GM21723 (cell line): ENCODE measurements at regions not wholly inside any gene's neighbourhood (a gene's known extent, or its start where the extent isn't known, plus 50 kb on each side); places are given as distances from the start of the nearest gene placed in this dataset.
"Not testable (repeated sequence)": the region's sequence is repeated elsewhere in the genome, so short reads cannot be mapped to it uniquely, and the experiment has no call there.

Experiments
- ATAC-seq: cut with Tn5 transposase; IDR thresholded peaks from one replicate; pipeline ENCODE4 v1.9.1; 2021; ENCODE audit warnings: mild to moderate bottlenecking, moderate library complexity; ENCODE audit not compliant: unreplicated experiment

DNA sequence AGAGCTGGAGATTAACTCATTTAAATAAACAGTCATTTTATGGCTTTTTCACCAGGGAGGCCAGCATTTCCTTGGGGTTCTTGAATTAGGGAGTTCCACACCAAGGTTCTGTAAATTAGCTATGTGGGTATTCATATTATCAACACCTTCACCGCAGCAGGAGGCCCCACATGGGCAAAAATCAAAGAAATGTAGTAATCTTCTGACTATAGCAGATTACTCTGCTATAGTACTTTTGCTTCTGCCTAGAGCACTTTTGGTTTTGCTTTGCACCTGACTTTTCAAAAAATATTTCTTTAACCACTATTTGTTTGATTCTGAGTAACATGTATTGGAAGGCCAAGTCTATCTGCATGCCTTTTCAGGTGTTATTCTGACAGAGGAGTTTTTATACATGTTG lies 108.6 kb upstream of the POMZP3 start:
- not testable (repeated sequence) for ATAC-seq

DNA sequence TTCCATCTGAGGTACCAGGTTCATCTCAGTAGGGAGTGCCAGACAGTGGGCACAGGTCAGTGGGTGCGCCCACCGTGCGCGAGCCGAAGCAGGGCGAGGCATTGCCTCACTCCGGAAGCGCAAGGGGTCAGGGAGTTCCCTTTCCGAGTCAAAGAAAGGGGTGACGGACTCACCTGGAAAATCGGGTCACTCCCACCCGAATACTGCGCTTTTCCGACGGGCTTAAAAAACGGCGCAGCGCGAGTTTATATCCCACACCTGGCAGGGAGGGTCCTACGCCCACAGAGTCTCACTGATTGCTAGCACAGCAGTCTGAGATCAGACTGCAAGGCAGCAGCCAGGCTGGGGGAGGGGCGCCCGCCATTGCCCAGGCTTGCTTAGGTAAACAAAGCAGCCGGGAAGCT lies 101.5 kb upstream of the POMZP3 start:
- ATAC-seq: not testable (repeated sequence)

DNA sequence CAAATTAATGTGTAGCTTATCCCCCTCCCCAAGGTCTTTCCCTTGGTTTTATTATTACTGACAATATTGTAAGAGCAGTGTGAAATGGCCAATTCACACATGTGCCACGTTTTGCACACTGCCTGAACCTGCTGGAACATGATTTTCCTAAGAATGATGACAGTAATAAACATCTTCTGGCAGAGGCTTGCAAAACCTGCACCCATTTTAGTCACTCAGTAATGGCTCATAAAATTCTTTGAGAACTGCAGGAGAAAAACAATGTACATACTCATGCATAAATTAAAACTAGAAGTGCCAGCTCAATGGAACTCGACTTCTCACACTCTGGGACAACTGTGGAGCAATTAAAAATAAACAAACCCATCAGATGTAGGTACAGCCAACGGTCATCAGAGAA lies 96.8 kb upstream of the POMZP3 start:
- ATAC-seq: not testable (repeated sequence)

DNA sequence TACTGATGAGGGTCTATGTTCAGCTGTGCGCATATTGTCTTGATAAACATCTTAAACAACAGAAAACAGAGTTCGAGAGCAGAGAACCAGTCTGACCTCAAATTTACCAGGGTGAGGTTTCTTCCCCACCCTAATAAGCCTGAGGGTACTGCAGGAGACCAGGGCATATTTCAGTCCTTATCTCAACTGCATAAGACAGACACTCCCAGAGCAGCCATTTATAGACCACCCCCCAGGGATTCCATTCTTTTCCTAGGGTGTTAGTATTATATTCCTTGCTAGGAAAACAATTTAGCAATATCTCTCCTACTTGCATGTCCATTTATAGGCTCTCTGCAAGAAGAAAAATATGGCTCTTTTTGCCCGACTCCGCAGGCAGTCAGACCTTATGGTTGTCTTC lies 89.5 kb upstream of the POMZP3 start:
- ATAC-seq: not testable (repeated sequence)

DNA sequence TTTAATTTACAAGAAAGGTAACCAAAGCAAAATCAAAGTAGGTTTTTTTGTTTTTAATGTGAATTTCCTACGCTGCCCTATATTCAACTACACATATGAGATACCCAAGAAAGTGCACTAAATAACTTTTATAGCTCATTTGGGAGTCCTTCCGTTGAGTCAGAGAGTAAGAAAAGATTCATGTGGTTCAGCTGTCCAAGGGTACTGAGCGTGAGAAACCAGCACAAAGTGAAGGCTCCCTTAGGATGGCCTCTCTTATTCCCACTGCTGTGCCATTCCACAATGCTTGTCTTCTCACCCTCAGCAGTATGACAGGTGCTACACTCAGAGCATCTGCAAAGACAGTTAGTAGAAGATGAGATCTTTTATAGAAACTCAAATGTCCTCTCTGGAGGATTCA lies 85.8 kb upstream of the POMZP3 start:
- not testable (repeated sequence) for ATAC-seq

DNA sequence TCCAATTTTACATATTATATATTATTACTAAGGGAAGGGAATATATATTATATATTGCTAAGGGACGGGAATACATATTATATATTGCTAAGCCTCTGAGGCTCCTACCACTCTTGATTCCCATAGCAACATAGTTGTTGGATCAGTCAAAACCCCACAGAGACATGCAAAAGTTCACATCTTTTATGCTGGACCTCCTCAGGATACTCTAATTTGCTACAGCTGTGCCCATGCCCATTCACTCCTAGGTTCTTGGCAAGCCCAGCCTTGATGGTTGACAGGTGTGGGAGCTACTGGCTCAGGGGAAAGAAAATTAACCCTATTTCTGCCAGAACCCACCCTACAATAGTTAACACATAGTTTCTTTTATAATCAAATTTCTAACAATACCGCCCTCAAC lies 84.6 kb upstream of the POMZP3 start:
- ATAC-seq: not testable (repeated sequence)

DNA sequence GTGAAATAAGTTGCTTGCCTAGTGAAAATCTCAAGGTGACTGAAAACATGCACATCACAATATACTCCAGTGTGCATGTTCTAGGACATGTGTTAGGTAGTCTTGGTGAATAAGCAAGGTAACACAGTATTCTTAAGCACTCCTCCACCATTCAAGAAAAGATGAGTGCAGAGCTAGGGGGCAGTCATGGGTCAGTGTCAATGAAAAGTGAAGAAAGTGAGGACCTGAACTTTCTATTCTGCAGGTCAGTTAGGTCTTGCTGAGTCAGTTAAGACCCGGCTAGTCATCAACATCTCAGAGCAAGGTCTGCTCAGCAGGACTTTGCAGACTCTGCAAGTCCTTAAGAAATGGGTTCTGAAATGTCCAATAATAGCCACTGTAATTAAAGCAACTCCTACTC lies 82.6 kb upstream of the POMZP3 start:
- not testable (repeated sequence) for ATAC-seq

DNA sequence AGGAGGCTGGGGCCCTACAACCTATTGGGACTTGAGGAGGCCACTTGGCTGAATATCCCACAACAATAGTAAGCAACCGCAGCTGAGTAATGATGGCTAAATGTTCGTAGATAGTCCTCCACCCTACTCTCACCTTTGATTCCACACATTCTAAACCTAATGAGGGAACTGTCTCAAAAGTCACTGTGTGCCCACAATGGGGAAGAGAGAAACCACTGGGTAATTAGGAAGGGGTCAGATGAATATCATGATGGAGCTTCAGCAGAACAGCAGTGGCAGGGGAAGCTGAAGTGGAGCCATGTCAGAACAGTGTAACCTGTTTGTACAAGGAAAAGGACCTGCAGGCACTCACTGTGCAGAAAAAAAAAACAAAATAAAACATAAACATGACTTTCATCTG lies 81.4 kb upstream of the POMZP3 start:
- ATAC-seq: not testable (repeated sequence)

DNA sequence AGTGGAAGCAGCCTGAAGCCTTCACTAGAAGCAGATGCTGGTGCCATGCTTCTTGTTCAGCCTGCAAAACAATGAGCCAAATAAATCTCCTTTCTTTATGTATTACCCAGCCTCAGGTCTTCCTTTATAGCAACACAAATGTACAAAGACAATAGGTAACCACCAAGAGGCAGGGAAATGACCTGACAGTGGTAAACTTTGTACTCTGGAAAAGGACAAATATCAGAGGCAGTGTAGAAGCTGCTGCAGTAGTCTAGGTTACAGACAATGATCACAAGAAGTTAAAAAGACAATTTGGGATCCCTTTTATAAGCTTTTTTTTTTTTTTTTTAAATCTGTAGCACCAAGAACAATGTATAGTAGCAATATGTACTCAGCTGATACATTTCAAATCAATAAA lies 76.7 kb upstream of the POMZP3 start:
- not testable (repeated sequence) for ATAC-seq

DNA sequence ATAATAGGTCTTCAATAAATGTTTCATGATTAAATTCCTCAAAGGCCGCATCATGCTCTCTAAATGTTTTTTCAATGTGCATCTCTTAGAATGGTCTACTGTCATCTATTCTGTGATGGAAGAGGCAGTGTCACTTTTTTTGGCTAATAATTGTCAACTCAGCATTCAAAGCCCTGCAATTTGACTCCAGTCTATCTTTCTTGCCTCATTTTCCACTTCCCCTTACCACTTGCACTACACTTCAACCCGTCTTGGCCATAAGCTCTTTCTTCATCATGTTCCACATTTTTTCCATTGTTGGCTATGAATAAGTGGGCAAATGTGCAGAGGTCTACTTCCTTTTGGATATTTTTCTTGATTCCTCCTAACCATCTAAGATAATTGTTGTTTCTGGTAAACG lies 59.2 kb upstream of the POMZP3 start:
- ATAC-seq: not testable (repeated sequence)

DNA sequence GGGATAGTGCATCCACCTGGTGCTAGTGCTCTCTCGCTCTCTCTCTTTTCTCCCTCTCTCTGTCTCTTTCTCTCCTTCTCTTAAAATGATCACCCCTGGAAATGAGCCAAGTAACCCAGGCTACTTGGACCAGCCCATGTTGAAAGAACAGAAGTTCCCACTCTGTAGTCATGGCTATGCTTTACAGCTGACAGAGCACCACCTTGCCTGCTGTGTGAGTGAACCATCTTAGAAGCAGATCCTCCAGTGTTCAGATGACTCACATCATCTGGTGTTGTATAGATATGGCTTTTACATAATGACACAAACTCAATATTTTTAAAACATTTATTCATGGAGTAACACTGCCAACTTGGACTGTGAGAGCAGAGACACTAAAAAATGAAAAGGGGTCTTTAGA lies 57.7 kb upstream of the POMZP3 start:
- not testable (repeated sequence) for ATAC-seq

DNA sequence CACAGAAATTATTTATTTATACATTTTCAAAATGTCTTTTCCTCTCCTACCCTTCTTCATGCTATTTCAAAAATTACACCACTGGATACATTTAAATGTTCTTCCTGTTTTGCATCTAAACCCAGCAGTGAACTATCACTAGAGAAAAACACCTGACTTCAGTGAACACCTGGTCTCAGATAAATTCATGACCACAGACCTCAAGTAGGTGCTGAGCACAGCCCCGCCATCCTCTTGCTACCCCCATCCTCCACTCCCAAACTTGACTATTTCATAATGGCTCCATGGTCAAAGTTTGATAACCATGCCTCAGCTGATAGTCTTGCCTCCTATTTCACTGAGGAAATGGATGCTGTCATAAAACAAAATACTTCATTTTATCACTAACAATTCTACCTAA lies 56.6 kb upstream of the POMZP3 start:
- ATAC-seq: not testable (repeated sequence)

DNA sequence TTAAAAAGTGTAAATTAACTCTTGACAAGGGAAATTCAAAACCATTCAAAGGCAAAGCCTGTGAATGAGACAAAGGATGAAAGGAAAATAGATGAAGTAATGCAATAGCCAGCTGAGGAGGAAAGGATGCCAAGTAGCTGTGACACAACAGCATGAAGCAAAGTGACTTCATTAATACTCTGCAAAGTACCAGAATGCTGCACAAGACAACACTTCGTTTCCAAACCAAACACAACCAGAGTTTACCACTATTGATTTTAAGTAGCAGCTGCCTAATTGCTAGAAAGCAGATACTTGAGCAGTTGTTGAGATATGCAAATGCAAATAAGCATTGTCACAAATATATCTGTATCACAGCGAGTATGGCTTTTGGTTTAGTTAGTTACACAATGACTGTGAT lies 54.7 kb upstream of the POMZP3 start:
- not testable (repeated sequence) for ATAC-seq

DNA sequence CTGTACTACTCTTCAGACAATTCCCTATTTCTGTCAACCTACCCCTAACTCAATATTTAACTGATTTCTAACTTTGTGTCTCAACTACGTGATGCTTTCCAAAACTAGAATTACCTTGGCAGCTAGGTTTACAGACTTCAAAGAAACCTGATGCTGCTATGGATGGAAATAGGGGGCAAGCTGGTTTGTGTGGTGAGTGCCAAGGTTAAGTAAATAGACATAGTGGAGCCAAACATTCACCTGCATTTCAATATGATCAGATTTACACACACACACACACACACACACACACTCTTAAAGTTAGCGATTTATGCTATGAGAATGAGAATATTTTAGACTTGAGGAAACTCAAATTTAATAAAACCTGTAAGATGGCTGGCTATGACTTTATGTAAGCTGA lies 52.1 kb upstream of the POMZP3 start:
- not testable (repeated sequence) for ATAC-seq

DNA sequence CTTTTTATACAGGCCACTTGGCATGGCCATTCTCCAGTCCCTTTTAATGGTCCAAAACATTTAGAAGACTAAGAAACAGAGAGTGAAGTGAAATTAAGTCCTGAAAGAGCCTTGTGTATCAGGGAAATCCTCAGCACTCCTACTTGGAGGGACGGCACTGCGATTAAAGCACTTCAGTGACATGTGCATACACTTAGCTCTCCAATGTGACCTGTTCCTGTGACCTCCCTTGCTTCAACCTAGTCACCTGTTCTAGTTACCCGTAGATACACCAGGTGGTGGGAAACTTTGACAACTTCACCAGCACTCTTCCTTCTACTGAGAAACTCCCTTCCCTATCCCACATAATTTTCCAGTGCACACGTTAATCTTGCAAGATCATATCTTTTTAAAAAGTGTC lies 51.4 kb upstream of the POMZP3 start:
- not testable (repeated sequence) for ATAC-seq

DNA sequence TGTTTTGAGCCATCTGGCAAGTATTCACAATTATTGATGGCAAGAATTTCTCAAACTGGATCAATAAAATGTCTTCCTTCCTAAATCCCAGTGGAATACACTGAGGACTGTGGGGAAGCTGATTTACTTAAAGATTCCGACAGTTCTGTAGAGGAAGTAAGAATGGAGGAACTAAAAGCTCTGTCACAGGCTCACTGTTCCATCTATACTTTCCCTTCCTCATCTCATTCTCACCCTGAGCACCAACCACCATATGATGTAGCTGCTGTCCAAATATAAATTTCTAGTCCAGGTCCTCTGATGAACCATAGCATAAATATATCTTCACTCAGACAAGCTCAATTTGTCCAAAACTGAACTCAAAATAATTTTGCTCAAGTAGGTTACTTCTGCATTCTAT lies 49.8 kb upstream of the POMZP3 start:
- not testable (repeated sequence) for ATAC-seq
